SK-N-SH (cell line): ENCODE measurements at regions not wholly inside any gene's neighbourhood (a gene's known extent, or its start where the extent isn't known, plus 50 kb on each side); places are given as distances from the start of the nearest gene placed in this dataset.

Experiments
- CTCF ChIA-PET: fragments of 300-600, 350-600 bp; formaldehyde crosslinking; extraction: SDS; loops from one replicate; lab custom pipeline; 2021; lab: Yijun Ruan, JAX
- POLR2A ChIA-PET: fragments of 350-600 bp; sonication (Branson Sonifier 250); formaldehyde crosslinking; extraction: SDS; loops from one replicate; lab custom pipeline; 2020; ENCODE audit warnings: antibody characterized with exemption, inconsistent platforms; lab: Yijun Ruan, JAX
- DNase-seq: peaks from one replicate; pipeline ENCODE4 v3.0.0; 2012
- H2AFZ ChIP-seq: fragments of 200-600 bp; sonication (generic); 2 replicates; pipeline ENCODE4 v1.8.1; 2016; ENCODE audit warnings: antibody characterized with exemption, mild to moderate bottlenecking, low read depth
- H3F3A ChIP-seq: fragments of 200-600 bp; sonication (generic); replicated peaks from 2 replicates; pipeline ENCODE3; 2016; ENCODE audit warnings: antibody characterized with exemption, mild to moderate bottlenecking; ENCODE audit not compliant: insufficient read depth
- H3K27ac ChIP-seq, 2 experiments: fragments of 200-500 bp in 1 of 2; fragments of 200-600 bp in 1 of 2; sonication (Bioruptor generic) in 1 of 2; sonication (generic), shearing (Covaris generic) in 1 of 2; 2 replicates each; pipeline versions ENCODE4 v1.5.1 to v1.6.1; 2014 to 2016; ENCODE audit warnings: low read depth in 2 of 2, inconsistent platforms in 1 of 2, low read length in 1 of 2, mild to moderate bottlenecking in 1 of 2, mixed read lengths in 1 of 2
- H3K27me3 ChIP-seq: fragments of 200-600 bp; sonication (generic), shearing (Covaris generic); 2 replicates; pipeline ENCODE4 v1.6.1; 2016; ENCODE audit warnings: mixed run types; ENCODE audit not compliant: insufficient read depth
- H3K36me3 ChIP-seq, 2 experiments: fragments of 200-500 bp in 1 of 2; fragments of 200-600 bp in 1 of 2; sonication (Bioruptor generic) in 1 of 2; sonication (generic) in 1 of 2; replicated peaks in 1 of 2; 2 replicates each; pipeline versions ENCODE3 to v1.5.1; 2014 to 2016; ENCODE audit warnings: low read length in 1 of 2, mild to moderate bottlenecking in 1 of 2; ENCODE audit not compliant: insufficient read depth in 2 of 2, control insufficient read depth in 1 of 2
- H3K4me1 ChIP-seq, 2 experiments: fragments of 200-500 bp in 1 of 2; fragments of 200-600 bp in 1 of 2; sonication (Bioruptor generic) in 1 of 2; sonication (generic), shearing (Covaris generic) in 1 of 2; 2 replicates each; pipeline versions ENCODE4 v1.5.1 to v1.6.1; 2014 to 2016; ENCODE audit warnings: low read depth in 1 of 2, low read length in 1 of 2, mixed run types in 1 of 2; ENCODE audit not compliant: insufficient read depth in 2 of 2, control insufficient read depth in 1 of 2
- H3K4me2 ChIP-seq: fragments of 200-600 bp; sonication (generic), shearing (Covaris generic); 2 replicates; pipeline ENCODE4 v1.6.1; 2017; ENCODE audit warnings: mixed run types
- H3K4me3 ChIP-seq, 2 experiments: fragments of 200-500 bp in 1 of 2; fragments of 200-600 bp in 1 of 2; sonication (Bioruptor generic) in 1 of 2; sonication (generic), shearing (Covaris generic) in 1 of 2; 2 replicates each; pipeline versions ENCODE4 v1.5.1 to v1.8.1; 2014 to 2016; ENCODE audit warnings: low read depth in 2 of 2, inconsistent platforms in 1 of 2, low read length in 1 of 2, mild to moderate bottlenecking in 1 of 2, mixed read lengths in 1 of 2, moderate library complexity in 1 of 2
- H3K79me2 ChIP-seq: fragments of 200-600 bp; sonication (generic); 2 replicates; pipeline ENCODE4 v1.8.1; 2017; ENCODE audit warnings: mild to moderate bottlenecking; ENCODE audit not compliant: insufficient read depth
- H3K9ac ChIP-seq: fragments of 200-600 bp; sonication (generic); 2 replicates; pipeline ENCODE4 v1.6.1; 2017; ENCODE audit warnings: mixed run types
- H3K9me2 ChIP-seq: fragments of 200-600 bp; sonication (generic); 2 replicates; pipeline ENCODE4 v1.6.1; 2017; ENCODE audit warnings: mixed run types
- H3K9me3 ChIP-seq: fragments of 200-600 bp; sonication (generic); 2 replicates; pipeline ENCODE4 v1.6.1; 2017; ENCODE audit warnings: mixed run types, mild to moderate bottlenecking, moderate library complexity
- H4K20me1 ChIP-seq: fragments of 200-600 bp; sonication (generic); 2 replicates; pipeline ENCODE4 v1.6.1; 2017; ENCODE audit warnings: mild to moderate bottlenecking, mixed run types; ENCODE audit not compliant: insufficient read depth
- CHD2 ChIP-seq: fragments of 150-350 bp; IDR thresholded peaks from 2 replicates; pipeline ENCODE4 v1.6.1; 2018; ENCODE audit warnings: low read length; ENCODE audit not compliant: partially characterized antibody
- ELF1 ChIP-seq: IDR thresholded peaks from 2 replicates; pipeline ENCODE4 v1.4.0; 2012
- EP300 ChIP-seq, 2 experiments: IDR thresholded peaks; 2 replicates each; pipeline versions ENCODE4 v1.4.0 to v1.6.1; 2012; ENCODE audit warnings: borderline replicate concordance in 1 of 2, low read depth in 1 of 2, low read length in 1 of 2
- EZH2phosphoT487 ChIP-seq: fragments of 200-600 bp; sonication (generic); IDR thresholded peaks from 2 replicates; pipeline ENCODE4 v1.6.1; 2017; ENCODE audit warnings: low read depth, mixed run types, mild to moderate bottlenecking, antibody characterized with exemption, moderate library complexity, borderline replicate concordance
- FOSL2 ChIP-seq: IDR thresholded peaks from 2 replicates; pipeline ENCODE4 v1.4.0; 2012; ENCODE audit warnings: low read depth, mild to moderate bottlenecking, moderate library complexity, borderline replicate concordance
- FOXM1 ChIP-seq: IDR thresholded peaks from 2 replicates; pipeline ENCODE4 v1.4.0; 2012; ENCODE audit warnings: low read depth, mild to moderate bottlenecking
- MAX ChIP-seq: IDR thresholded peaks from 2 replicates; pipeline ENCODE4 v1.4.0; 2012; ENCODE audit warnings: low read depth
- MXI1 ChIP-seq: IDR thresholded peaks from 2 replicates; pipeline ENCODE4 v1.6.1; 2012; ENCODE audit warnings: mild to moderate bottlenecking, low read depth, low read length, improper control_type of control experiment
- NFIC ChIP-seq: IDR thresholded peaks from 2 replicates; pipeline ENCODE4 v1.4.0; 2012; ENCODE audit warnings: borderline replicate concordance
- NRF1 ChIP-seq: IDR thresholded peaks from 2 replicates; pipeline ENCODE4 v1.6.1; 2012; ENCODE audit warnings: low read depth, mild to moderate bottlenecking, low read length
- PBX3 ChIP-seq: IDR thresholded peaks from 2 replicates; pipeline ENCODE4; 2012
- POLR2AphosphoS5 ChIP-seq: IDR thresholded peaks from 2 replicates; pipeline ENCODE4 v1.6.1; 2012; ENCODE audit warnings: low read depth, low read length
- RAD21 ChIP-seq: IDR thresholded peaks from 2 replicates; pipeline ENCODE4 v1.6.1; 2012; ENCODE audit warnings: mild to moderate bottlenecking, low read length
- RFX5 ChIP-seq: IDR thresholded peaks from 2 replicates; pipeline ENCODE4 v1.6.1; 2012; ENCODE audit warnings: mild to moderate bottlenecking, improper control_type of control experiment, low read length
- SIN3A ChIP-seq: IDR thresholded peaks from 2 replicates; pipeline ENCODE4 v1.6.1; 2012; ENCODE audit warnings: low read depth, mild to moderate bottlenecking, low read length, moderate library complexity, borderline replicate concordance
- TCF12 ChIP-seq: IDR thresholded peaks from 2 replicates; pipeline ENCODE4 v1.4.0; 2012
- TEAD4 ChIP-seq: IDR thresholded peaks from 2 replicates; pipeline ENCODE4 v1.4.0; 2012; ENCODE audit warnings: mild to moderate bottlenecking, borderline replicate concordance; ENCODE audit not compliant: insufficient read depth
- USF2 ChIP-seq: fragments of 150-350 bp; IDR thresholded peaks from 2 replicates; pipeline ENCODE4 v1.6.1; 2017; ENCODE audit warnings: antibody characterized with exemption, low read length, low read depth, borderline replicate concordance
- ZBTB33 ChIP-seq: IDR thresholded peaks from 2 replicates; pipeline ENCODE4 v1.4.0; 2012; ENCODE audit warnings: low read depth, borderline replicate concordance
- WGBS: methylation state at CpG from one replicate; pipeline ENCODE4 v1.1.6; 2017; ENCODE audit warnings: low lambda C conversion rate; 5-methylcytosine and 5-hydroxymethylcytosine counted together

- H3K9me2 ChIP-seq = no peaks in the 10 kb centered on the region
- no peak overlapping the region for H3K27ac ChIP-seq
- CTCF ChIA-PET = interaction anchor here (1.1 kb wide), 1 partner anchor 20 kb away, joined by 3 read pairs; no protein-coding TSS in a partner anchor
- no peaks in the 10 kb centered on the region for H3F3A ChIP-seq
- no peaks in the 10 kb centered on the region for H3K9me3 ChIP-seq
- TF ChIP-seq MXI1 (no peak), FOXM1 (no peak), NFIC (no peak), TEAD4 (no peak), EP300 (IDR thresholded peaks at IDR 0.05; ENCODE audit: borderline replicate concordance in 1 of 2, low read depth in 1 of 2, low read length in 1 of 2) (no peak), PBX3 (no peak), CHD2 (no peak), ELF1 (no peak), TCF12 (no peak), MAX (no peak), EZH2phosphoT487 (no peak), SIN3A (no peak), NRF1 (no peak), USF2 (no peak), RFX5 (no peak), POLR2AphosphoS5 (no peak), RAD21 (no peak), ZBTB33 (no peak), FOSL2 (no peak)
- H3K79me2 ChIP-seq = no peaks in the 10 kb centered on the region
- H3K4me1 ChIP-seq = peaks cover 0 to 4% of the 10 kb centered on the region in 2 experiments; a peak in 1 of 4 replicates
- H3K4me3 ChIP-seq = no peak overlapping the region
- H3K27me3 ChIP-seq = no peaks in the 10 kb centered on the region
- no peak for DNase-seq
- H3K9ac ChIP-seq = no peak overlapping the region
- H4K20me1 ChIP-seq = no peaks in the 10 kb centered on the region
- H2AFZ ChIP-seq = no peak overlapping the region
- H3K36me3 ChIP-seq = no peaks in the 10 kb centered on the region
- H3K4me2 ChIP-seq = no peak overlapping the region
- POLR2A ChIA-PET = no interaction called here
- 60% methylated on average over 7 of the region's 7 CpGs for WGBS
These were observed 322.5 kb upstream of the ADGRL2 start for GRCh38 chr1:81478219-81478618.
